ENCODE measurements at regions not wholly inside any gene's neighbourhood (a gene's known extent, or its start where the extent isn't known, plus 50 kb on each side); places are given as distances from the start of the nearest gene placed in this dataset.

GRCh38 chr10:121365566-121365965, 232.7 kb downstream of the FGFR2 start:
- TF ChIP-seq CTCF (conservative IDR thresholded peaks at IDR 0.05 in 1 of 2, IDR thresholded peaks at IDR 0.05 in 1 of 2; ENCODE audit: extremely low read depth in 1 of 2, insufficient read depth in 1 of 2, low read depth in 1 of 2, low read length in 2 of 2) (no peak), EZH2 (IDR thresholded peaks at IDR 0.05; ENCODE audit: borderline replicate concordance, low read length) (no peak)

Data from mammary epithelial cell (primary cell).